Spleen (tissue), 11 donors: ENCODE measurements at regions not wholly inside any gene's neighbourhood (a gene's known extent, or its start where the extent isn't known, plus 50 kb on each side); places are given as distances from the start of the nearest gene placed in this dataset.

ENCODE experiments used
- DNase-seq: peaks from one replicate; pipeline ENCODE4 v3.0.0-alpha.2; 2020
- H3K27ac ChIP-seq, 8 donors: fragments of 200-600 bp; sonication (generic) in 7 of 8; 1 replicate in 4 of 8; 2 replicates in 4 of 8; pipeline versions ENCODE4 v1.5.0 to v1.8.0; 2016 to 2021; ENCODE audit warnings: inconsistent platforms in 4 of 8, mild to moderate bottlenecking in 4 of 8, moderate library complexity in 1 of 8
- H3K27me3 ChIP-seq, 7 donors: fragments of 200-600 bp; sonication (generic) in 6 of 7; replicated peaks in 1 of 7; 1 replicate in 4 of 7; 2 replicates in 3 of 7; pipeline versions ENCODE4 v1.5.0 to v1.8.0; 2016 to 2021; ENCODE audit warnings: inconsistent platforms in 3 of 7, mild to moderate bottlenecking in 1 of 7
- H3K36me3 ChIP-seq, 6 donors: fragments of 200-600 bp; sonication (generic) in 5 of 6; 1 replicate in 4 of 6; 2 replicates in 2 of 6; pipeline versions ENCODE4 v1.5.0 to v1.8.0; 2016 to 2021; ENCODE audit warnings: inconsistent platforms in 2 of 6
- H3K4me1 ChIP-seq, 6 donors: fragments of 200-600 bp; sonication (generic) in 5 of 6; 1 replicate in 3 of 6; 2 replicates in 3 of 6; pipeline versions ENCODE4 v1.5.0 to v1.8.0; 2016 to 2021; ENCODE audit warnings: inconsistent platforms in 3 of 6
- H3K4me3 ChIP-seq, 8 donors: fragments of 200-600 bp; sonication (generic) in 7 of 8; 1 replicate in 4 of 8; 2 replicates in 4 of 8; pipeline versions ENCODE4 v1.5.0 to v1.8.0; 2016 to 2021; ENCODE audit warnings: inconsistent platforms in 4 of 8, mild to moderate bottlenecking in 4 of 8, moderate library complexity in 2 of 8
- H3K9me3 ChIP-seq, 8 donors: fragments of 200-600 bp; sonication (generic) in 7 of 8; 1 replicate in 4 of 8; 2 replicates in 4 of 8; pipeline versions ENCODE4 v1.5.0 to v1.8.0; 2016 to 2021; ENCODE audit warnings: inconsistent platforms in 4 of 8
- CTCF ChIP-seq, 11 experiments: fragments of 200-600 bp in 7 of 11; fragments of 450-650 bp in 4 of 11; sonication (generic) in 4 of 11; IDR thresholded peaks in 8 of 11; conservative IDR thresholded peaks in 3 of 11; 1 replicate in 7 of 11; 2 replicates in 4 of 11; pipeline versions ENCODE4 v1.4.0 to v1.8.0; 2016 to 2021; ENCODE audit warnings: antibody characterized with exemption in 11 of 11, inconsistent platforms in 4 of 11, mild to moderate bottlenecking in 1 of 11
- POLR2A ChIP-seq, 3 donors: fragments of 450-650 bp; IDR thresholded peaks; one replicate each; pipeline ENCODE4 v1.5.1; 2017; ENCODE audit warnings: antibody characterized with exemption in 3 of 3, mild to moderate bottlenecking in 1 of 3
- POLR2AphosphoS5 ChIP-seq, 3 donors: sonication (generic); formaldehyde crosslinking; IDR thresholded peaks; one replicate each; pipeline ENCODE4 v1.5.1; 2017; ENCODE audit warnings: antibody characterized with exemption in 3 of 3
- WGBS, 5 donors: extraction: QIAGEN DNeasy Blood & Tissue Kit in 3 of 5; methylation state at CpG; one replicate each; pipeline versions ENCODE4 v1.1.5 to v1.1.7; 2013 to 2018; 5-methylcytosine and 5-hydroxymethylcytosine counted together
- intact Hi-C: fragments of 100-400 bp; cut with DNase I; formaldehyde crosslinking; loops from one replicate; pipeline ENCODE4 v1.15.0; 2023; ENCODE audit warnings: low total_unique reads
- donor health status: healthy with polysubstance abuse.
- donor health status: DM: no; HTN: no; CAD: no; lungs with moderate emphysema.
- donor health status: DM: no; HTN: no; CAD: no.
- donor health status: Bipolar disorder and iron deficiency.
- donor health status: healthy.
- donor health status: DM: no; HTN: no; CAD: no.
- donor health status: DM: yes; HTN: yes; CAD: no.

GRCh38 chr2:145638675-145639074 is 1118.8 kb upstream of the ZEB2 start:
- TF ChIP-seq POLR2AphosphoS5 (IDR thresholded peaks at IDR 0.05), result no peak
- peak in 6 of 11 experiments; percentile 12 to 34 (median 25) for TF ChIP-seq CTCF (IDR thresholded peaks at IDR 0.05 in 8 of 11, conservative IDR thresholded peaks at IDR 0.05 in 3 of 11)
- intact Hi-C loops, result no loop called here
- no peak for DNase-seq
- H3K27ac ChIP-seq, result no peak overlapping the region
- H3K9me3 ChIP-seq, result no peaks in the 10 kb centered on the region
- peaks cover 0 to 17% (median 7%) of the 10 kb centered on the region in 6 donors for H3K4me1 ChIP-seq
- 27 to 48% (median 40%) methylated on average over 2 of the region's 2 CpGs for WGBS, 5 donors
- H3K27me3 ChIP-seq, result no peaks in the 10 kb centered on the region
- no peaks in the 10 kb centered on the region for H3K36me3 ChIP-seq
- no peak overlapping the region for H3K4me3 ChIP-seq

GRCh38 chr2:145635706-145636427 is 1115.9 kb upstream of the ZEB2 start:
- Histone ChIP-seq H3K27me3 (no peaks in the 10 kb centered on the region), H3K4me3 (no peak overlapping the region), H3K27ac (no peak overlapping the region), H3K36me3 (no peaks in the 10 kb centered on the region), H3K9me3 (no peaks in the 10 kb centered on the region), H3K4me1 (peaks cover 0 to 12% (median 7%) of the 10 kb centered on the region in 6 donors)
- WGBS, 5 donors, result 87 to 97% (median 91%) methylated on average over 3 of the region's 3 CpGs
- intact Hi-C loops, result no loop called here
- TF ChIP-seq CTCF (IDR thresholded peaks at IDR 0.05 in 8 of 11, conservative IDR thresholded peaks at IDR 0.05 in 3 of 11) (no peak), POLR2A (IDR thresholded peaks at IDR 0.05) (no peak), POLR2AphosphoS5 (IDR thresholded peaks at IDR 0.05) (no peak)
- no peak for DNase-seq

GRCh38 chr2:145631561-145631960 is 1111.6 kb upstream of the ZEB2 start:
- H3K36me3 ChIP-seq, result no peaks in the 10 kb centered on the region
- intact Hi-C loops, result no loop called here
- no peaks in the 10 kb centered on the region for H3K4me1 ChIP-seq
- no peak for TF ChIP-seq CTCF (IDR thresholded peaks at IDR 0.05 in 8 of 11, conservative IDR thresholded peaks at IDR 0.05 in 3 of 11)
- no peak for TF ChIP-seq POLR2A (IDR thresholded peaks at IDR 0.05)
- no peak for TF ChIP-seq POLR2AphosphoS5 (IDR thresholded peaks at IDR 0.05)
- H3K27ac ChIP-seq, result no peak overlapping the region
- H3K9me3 ChIP-seq, result no peaks in the 10 kb centered on the region
- no peak overlapping the region for H3K4me3 ChIP-seq
- whole genome bisulfite sequencing, 5 donors, result 84 to 97% (median 91%) methylated on average over 1 of the region's 1 CpG
- no peaks in the 10 kb centered on the region for H3K27me3 ChIP-seq
- no peak for DNase-seq

DNA sequence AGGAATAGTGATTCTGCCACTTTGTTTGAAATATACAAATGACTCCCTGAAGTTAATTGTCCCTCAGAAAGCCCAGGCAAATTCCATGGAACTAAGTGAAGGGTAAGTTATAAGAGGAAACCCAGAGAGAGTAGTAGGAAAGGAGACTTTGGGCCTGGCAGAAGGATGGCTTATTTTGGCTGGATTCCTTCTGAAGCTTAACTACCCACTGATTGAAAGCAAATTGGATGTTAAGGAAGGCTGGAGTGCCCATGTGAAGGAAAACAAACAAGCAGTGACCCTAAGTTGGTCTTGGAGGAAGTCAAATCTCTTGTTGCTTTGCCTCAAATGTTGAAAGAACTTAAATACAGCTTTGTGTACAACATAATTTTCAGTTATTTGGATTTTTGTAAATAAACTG is 1106.4 kb upstream of the ZEB2 start:
- H3K9me3 ChIP-seq, result no peaks in the 10 kb centered on the region
- H3K27me3 ChIP-seq, result no peaks in the 10 kb centered on the region
- no peak for DNase-seq
- H3K36me3 ChIP-seq, result no peaks in the 10 kb centered on the region
- no peaks in the 10 kb centered on the region for H3K4me1 ChIP-seq
- TF ChIP-seq CTCF (IDR thresholded peaks at IDR 0.05 in 8 of 11, conservative IDR thresholded peaks at IDR 0.05 in 3 of 11) (no peak), POLR2AphosphoS5 (IDR thresholded peaks at IDR 0.05) (no peak), POLR2A (IDR thresholded peaks at IDR 0.05) (no peak)
- no peak overlapping the region for H3K27ac ChIP-seq
- H3K4me3 ChIP-seq, result no peak overlapping the region
- intact Hi-C loops, result no loop called here
